DOHH2 (cell line): ENCODE measurements at regions not wholly inside any gene's neighbourhood (a gene's known extent, or its start where the extent isn't known, plus 50 kb on each side); places are given as distances from the start of the nearest gene placed in this dataset.

ENCODE experiments used
- CTCF ChIP-seq: fragments of 200-600 bp; sonication (generic); IDR thresholded peaks from one replicate; pipeline ENCODE4 v1.5.1; 2014; ENCODE audit warnings: antibody characterized with exemption, mild to moderate bottlenecking, low read depth, low read length; ENCODE audit not compliant: poor library complexity, severe bottlenecking
- EZH2phosphoT487 ChIP-seq: fragments of 200-600 bp; sonication (generic); IDR thresholded peaks from 2 replicates; pipeline ENCODE4 v1.6.1; 2017; ENCODE audit warnings: borderline replicate concordance, mild to moderate bottlenecking, antibody characterized with exemption, low read length, moderate library complexity, mixed read lengths

DNA sequence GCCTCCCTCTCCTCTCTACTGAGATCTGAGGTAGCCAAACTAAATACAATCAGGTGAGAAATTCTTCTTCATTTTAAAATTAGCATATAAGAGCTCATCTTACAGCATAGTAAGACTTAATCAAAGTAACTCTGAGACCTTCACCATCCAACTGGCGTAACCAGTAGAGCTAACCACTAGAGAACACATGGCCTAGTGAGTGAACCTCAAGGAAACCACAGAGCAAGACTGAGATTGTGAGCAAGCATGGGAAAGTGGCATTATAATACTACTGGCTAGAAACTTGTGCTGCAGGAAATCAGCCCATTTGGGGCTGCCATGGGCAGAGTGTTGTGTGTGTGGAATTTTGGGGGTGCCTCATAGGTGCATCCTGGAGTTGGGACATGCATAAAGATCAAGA is 61.1 kb upstream of the SPHKAP start:
- TF ChIP-seq EZH2phosphoT487 (no peak), CTCF (no peak)
